Neuron (in vitro differentiated cells): ENCODE measurements at regions not wholly inside any gene's neighbourhood (a gene's known extent, or its start where the extent isn't known, plus 50 kb on each side); places are given as distances from the start of the nearest gene placed in this dataset.

Source experiments
- H2AFZ ChIP-seq: one replicate; pipeline ENCODE4 v1.6.1; 2013; ENCODE audit warnings: low read depth, mild to moderate bottlenecking, inconsistent platforms, low read length, moderate library complexity
- H3K27me3 ChIP-seq: one replicate; pipeline ENCODE4 v1.6.1; 2013; ENCODE audit warnings: low read length; ENCODE audit not compliant: insufficient read depth
- H3K36me3 ChIP-seq: one replicate; pipeline ENCODE4 v1.6.1; 2013; ENCODE audit warnings: low read length; ENCODE audit not compliant: insufficient read depth
- H3K4me1 ChIP-seq: one replicate; pipeline ENCODE4 v1.6.1; 2013; ENCODE audit warnings: low read length; ENCODE audit not compliant: insufficient read depth
- H3K4me3 ChIP-seq: 2 replicates; pipeline ENCODE4 v1.5.1; 2013; ENCODE audit warnings: mild to moderate bottlenecking, low read length, moderate library complexity
- H3K9me3 ChIP-seq: one replicate; pipeline ENCODE4 v1.6.1; 2013; ENCODE audit warnings: low read length

GRCh38 chr16:86156155-86156554 is 257.2 kb downstream of the IRF8 start:
- Histone ChIP-seq H3K4me1 (no peaks in the 10 kb centered on the region), H3K27me3 (peaks cover 7% of the 10 kb centered on the region), H2AFZ (no peak overlapping the region), H3K4me3 (no peak overlapping the region), H3K36me3 (no peaks in the 10 kb centered on the region), H3K9me3 (no peaks in the 10 kb centered on the region)

GRCh38 chr16:86157616-86158247 is 258.8 kb downstream of the IRF8 start:
- Histone ChIP-seq H3K27me3 (peaks cover 5% of the 10 kb centered on the region), H3K36me3 (no peaks in the 10 kb centered on the region), H2AFZ (no peak overlapping the region), H3K9me3 (no peaks in the 10 kb centered on the region), H3K4me3 (no peak overlapping the region), H3K4me1 (no peaks in the 10 kb centered on the region)

- Histone ChIP-seq H3K9me3 (no peaks in the 10 kb centered on the region), H2AFZ (no peak overlapping the region), H3K4me1 (no peaks in the 10 kb centered on the region), H3K36me3 (no peaks in the 10 kb centered on the region), H3K4me3 (no peak overlapping the region), H3K27me3 (peaks cover 2% of the 10 kb centered on the region)
Observed at GRCh38 chr16:86158688-86159360, 259.9 kb downstream of the IRF8 start.

- Histone ChIP-seq H3K36me3 (no peaks in the 10 kb centered on the region), H3K4me3 (no peak overlapping the region), H2AFZ (no peak overlapping the region), H3K27me3 (no peaks in the 10 kb centered on the region), H3K9me3 (no peaks in the 10 kb centered on the region), H3K4me1 (no peaks in the 10 kb centered on the region)
Observed at GRCh38 chr16:86165479-86165878, 266.5 kb downstream of the IRF8 start.

- no peaks in the 10 kb centered on the region for H3K36me3 ChIP-seq
- no peak overlapping the region for H3K4me3 ChIP-seq
- no peaks in the 10 kb centered on the region for H3K4me1 ChIP-seq
Observed at GRCh38 chr16:86166414-86166813, 267.5 kb downstream of the IRF8 start.

GRCh38 chr16:86167061-86167460 is 268.1 kb downstream of the IRF8 start:
- Histone ChIP-seq H3K4me1 (no peaks in the 10 kb centered on the region), H3K36me3 (no peaks in the 10 kb centered on the region)

More at GRCh38 chr16:86166414-86166813, 267.5 kb downstream of the IRF8 start:
- no peaks in the 10 kb centered on the region for H3K27me3 ChIP-seq
- H3K9me3 ChIP-seq, result no peaks in the 10 kb centered on the region
- no peak overlapping the region for H2AFZ ChIP-seq

GRCh38 chr16:86170720-86171119 is 271.8 kb downstream of the IRF8 start:
- Histone ChIP-seq H3K4me1 (no peaks in the 10 kb centered on the region), H3K36me3 (no peaks in the 10 kb centered on the region), H3K9me3 (no peaks in the 10 kb centered on the region), H3K27me3 (peaks cover 2% of the 10 kb centered on the region), H3K4me3 (no peak overlapping the region), H2AFZ (no peak overlapping the region)

More at GRCh38 chr16:86167061-86167460, 268.1 kb downstream of the IRF8 start:
- Histone ChIP-seq H3K27me3 (no peaks in the 10 kb centered on the region), H3K9me3 (no peaks in the 10 kb centered on the region), H3K4me3 (no peak overlapping the region), H2AFZ (no peak overlapping the region)

GRCh38 chr16:86171329-86171728 is 272.4 kb downstream of the IRF8 start:
- Histone ChIP-seq H3K36me3 (no peaks in the 10 kb centered on the region), H3K4me1 (no peaks in the 10 kb centered on the region), H3K27me3 (peaks cover 2% of the 10 kb centered on the region), H3K4me3 (no peak overlapping the region), H3K9me3 (no peaks in the 10 kb centered on the region), H2AFZ (no peak overlapping the region)

- Histone ChIP-seq H3K4me1 (no peaks in the 10 kb centered on the region), H2AFZ (no peak overlapping the region), H3K9me3 (no peaks in the 10 kb centered on the region), H3K36me3 (no peaks in the 10 kb centered on the region), H3K27me3 (peaks cover 2% of the 10 kb centered on the region), H3K4me3 (no peak overlapping the region)
Observed at GRCh38 chr16:86175816-86176215, 276.9 kb downstream of the IRF8 start.

- Histone ChIP-seq H3K4me1 (no peaks in the 10 kb centered on the region), H3K9me3 (no peaks in the 10 kb centered on the region)
Observed at GRCh38 chr16:86176462-86176861, 277.5 kb downstream of the IRF8 start.

GRCh38 chr16:86180244-86180643 is 281.3 kb downstream of the IRF8 start:
- no peak overlapping the region for H3K4me3 ChIP-seq
- no peak overlapping the region for H2AFZ ChIP-seq
- H3K9me3 ChIP-seq, result no peaks in the 10 kb centered on the region
- no peaks in the 10 kb centered on the region for H3K27me3 ChIP-seq
- no peaks in the 10 kb centered on the region for H3K36me3 ChIP-seq
- no peaks in the 10 kb centered on the region for H3K4me1 ChIP-seq

More at GRCh38 chr16:86176462-86176861, 277.5 kb downstream of the IRF8 start:
- no peak overlapping the region for H2AFZ ChIP-seq
- H3K27me3 ChIP-seq, result peaks cover 2% of the 10 kb centered on the region
- no peaks in the 10 kb centered on the region for H3K36me3 ChIP-seq
- no peak overlapping the region for H3K4me3 ChIP-seq

GRCh38 chr16:86180780-86181179 is 281.8 kb downstream of the IRF8 start:
- Histone ChIP-seq H3K4me3 (no peak overlapping the region), H3K4me1 (no peaks in the 10 kb centered on the region), H3K27me3 (no peaks in the 10 kb centered on the region), H3K9me3 (no peaks in the 10 kb centered on the region), H3K36me3 (no peaks in the 10 kb centered on the region), H2AFZ (no peak overlapping the region)

GRCh38 chr16:86181526-86181925 is 282.6 kb downstream of the IRF8 start:
- no peaks in the 10 kb centered on the region for H3K9me3 ChIP-seq
- H3K36me3 ChIP-seq, result no peaks in the 10 kb centered on the region
- H3K4me3 ChIP-seq, result no peak overlapping the region
- no peak overlapping the region for H2AFZ ChIP-seq
- H3K4me1 ChIP-seq, result no peaks in the 10 kb centered on the region
- no peaks in the 10 kb centered on the region for H3K27me3 ChIP-seq
